Thyroid gland (tissue), 4 donors: ENCODE measurements at regions not wholly inside any gene's neighbourhood (a gene's known extent, or its start where the extent isn't known, plus 50 kb on each side); places are given as distances from the start of the nearest gene placed in this dataset.

Experiments used
- POLR2A ChIP-seq, 2 donors: fragments of 450-650 bp; IDR thresholded peaks; one replicate each; pipeline ENCODE4 v1.6.1; 2017; ENCODE audit warnings: antibody characterized with exemption in 2 of 2, mild to moderate bottlenecking in 2 of 2, moderate library complexity in 1 of 2
- TF ChIP-seq, protein P1 (sequence below), 6 experiments: fragments of 200-600 bp in 3 of 6; fragments of 450-650 bp in 3 of 6; sonication (generic) in 3 of 6; IDR thresholded peaks; one replicate each; pipeline ENCODE4 v1.5.1; 2016 to 2019; ENCODE audit warnings: antibody characterized with exemption in 6 of 6, mild to moderate bottlenecking in 2 of 6, inconsistent platforms in 1 of 6, moderate library complexity in 1 of 6

GRCh38 chr2:167551416-167551815 is 663.1 kb downstream of the XIRP2 start:
- TF ChIP-seq, protein P1, sequence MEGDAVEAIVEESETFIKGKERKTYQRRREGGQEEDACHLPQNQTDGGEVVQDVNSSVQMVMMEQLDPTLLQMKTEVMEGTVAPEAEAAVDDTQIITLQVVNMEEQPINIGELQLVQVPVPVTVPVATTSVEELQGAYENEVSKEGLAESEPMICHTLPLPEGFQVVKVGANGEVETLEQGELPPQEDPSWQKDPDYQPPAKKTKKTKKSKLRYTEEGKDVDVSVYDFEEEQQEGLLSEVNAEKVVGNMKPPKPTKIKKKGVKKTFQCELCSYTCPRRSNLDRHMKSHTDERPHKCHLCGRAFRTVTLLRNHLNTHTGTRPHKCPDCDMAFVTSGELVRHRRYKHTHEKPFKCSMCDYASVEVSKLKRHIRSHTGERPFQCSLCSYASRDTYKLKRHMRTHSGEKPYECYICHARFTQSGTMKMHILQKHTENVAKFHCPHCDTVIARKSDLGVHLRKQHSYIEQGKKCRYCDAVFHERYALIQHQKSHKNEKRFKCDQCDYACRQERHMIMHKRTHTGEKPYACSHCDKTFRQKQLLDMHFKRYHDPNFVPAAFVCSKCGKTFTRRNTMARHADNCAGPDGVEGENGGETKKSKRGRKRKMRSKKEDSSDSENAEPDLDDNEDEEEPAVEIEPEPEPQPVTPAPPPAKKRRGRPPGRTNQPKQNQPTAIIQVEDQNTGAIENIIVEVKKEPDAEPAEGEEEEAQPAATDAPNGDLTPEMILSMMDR (IDR thresholded peaks at IDR 0.05): no peak
- TF ChIP-seq POLR2A (IDR thresholded peaks at IDR 0.05): no peak
